AG09309 (cell line): ENCODE measurements at regions not wholly inside any gene's neighbourhood (a gene's known extent, or its start where the extent isn't known, plus 50 kb on each side); places are given as distances from the start of the nearest gene placed in this dataset.
A peak's percentile ranks its signal among the peaks of the same experiment; 100 is the strongest.
"Not testable (repeated sequence)": the region's sequence is repeated elsewhere in the genome, so short reads cannot be mapped to it uniquely, and the experiment has no call there.

Experiments
- DNase-seq: peaks from one replicate; pipeline ENCODE4 v3.0.0-alpha.2; 2010; ENCODE audit warnings: low read depth
- H3K4me3 ChIP-seq: 2 replicates; pipeline ENCODE4 v1.5.1; 2011; ENCODE audit warnings: mild to moderate bottlenecking, low read depth, low read length, moderate library complexity; ENCODE audit not compliant: control insufficient read depth
- TF ChIP-seq, protein P1 (sequence below): IDR thresholded peaks from 2 replicates; pipeline ENCODE4 v1.5.1; 2011; ENCODE audit warnings: mild to moderate bottlenecking, low read depth, low read length, inconsistent platforms; ENCODE audit not compliant: insufficient read depth, control insufficient read depth; ENCODE audit errors: missing control alignments

DNA sequence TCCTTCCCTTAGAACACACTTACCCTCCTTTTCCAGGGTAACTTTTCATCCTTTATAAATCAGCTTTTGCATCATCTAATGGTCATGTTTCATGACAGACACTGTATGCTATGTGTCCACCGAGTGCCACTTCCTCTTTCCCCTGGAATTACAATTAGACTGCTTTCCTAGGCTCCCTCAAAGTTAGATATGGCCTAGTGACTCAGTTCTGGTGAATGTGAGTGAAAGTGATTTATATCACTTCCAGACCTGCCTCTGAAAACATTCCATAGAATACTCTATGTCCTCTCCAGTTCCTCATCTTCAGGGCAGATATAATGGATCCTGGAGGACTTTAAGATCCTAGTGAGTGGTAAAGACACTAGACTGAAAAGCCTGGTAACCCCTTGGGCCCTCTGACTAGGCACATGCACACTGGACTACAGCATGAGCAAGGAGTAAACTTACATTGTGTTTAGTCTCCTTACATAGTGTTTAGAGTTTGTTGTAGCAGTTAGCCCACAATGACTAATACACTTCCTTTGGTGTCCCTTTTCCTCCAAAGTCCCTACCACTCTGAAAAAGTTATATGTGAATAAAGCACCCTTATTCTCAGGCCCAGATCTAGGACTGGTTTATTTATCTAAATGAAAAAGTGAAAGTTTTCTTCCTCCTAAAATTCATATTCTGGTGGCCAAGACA is 59.3 kb downstream of the GPR88 start:
- no peak overlapping the region for H3K4me3 ChIP-seq
- TF ChIP-seq, protein P1, sequence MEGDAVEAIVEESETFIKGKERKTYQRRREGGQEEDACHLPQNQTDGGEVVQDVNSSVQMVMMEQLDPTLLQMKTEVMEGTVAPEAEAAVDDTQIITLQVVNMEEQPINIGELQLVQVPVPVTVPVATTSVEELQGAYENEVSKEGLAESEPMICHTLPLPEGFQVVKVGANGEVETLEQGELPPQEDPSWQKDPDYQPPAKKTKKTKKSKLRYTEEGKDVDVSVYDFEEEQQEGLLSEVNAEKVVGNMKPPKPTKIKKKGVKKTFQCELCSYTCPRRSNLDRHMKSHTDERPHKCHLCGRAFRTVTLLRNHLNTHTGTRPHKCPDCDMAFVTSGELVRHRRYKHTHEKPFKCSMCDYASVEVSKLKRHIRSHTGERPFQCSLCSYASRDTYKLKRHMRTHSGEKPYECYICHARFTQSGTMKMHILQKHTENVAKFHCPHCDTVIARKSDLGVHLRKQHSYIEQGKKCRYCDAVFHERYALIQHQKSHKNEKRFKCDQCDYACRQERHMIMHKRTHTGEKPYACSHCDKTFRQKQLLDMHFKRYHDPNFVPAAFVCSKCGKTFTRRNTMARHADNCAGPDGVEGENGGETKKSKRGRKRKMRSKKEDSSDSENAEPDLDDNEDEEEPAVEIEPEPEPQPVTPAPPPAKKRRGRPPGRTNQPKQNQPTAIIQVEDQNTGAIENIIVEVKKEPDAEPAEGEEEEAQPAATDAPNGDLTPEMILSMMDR, result no peak
- DNase-seq, result no peak

DNA sequence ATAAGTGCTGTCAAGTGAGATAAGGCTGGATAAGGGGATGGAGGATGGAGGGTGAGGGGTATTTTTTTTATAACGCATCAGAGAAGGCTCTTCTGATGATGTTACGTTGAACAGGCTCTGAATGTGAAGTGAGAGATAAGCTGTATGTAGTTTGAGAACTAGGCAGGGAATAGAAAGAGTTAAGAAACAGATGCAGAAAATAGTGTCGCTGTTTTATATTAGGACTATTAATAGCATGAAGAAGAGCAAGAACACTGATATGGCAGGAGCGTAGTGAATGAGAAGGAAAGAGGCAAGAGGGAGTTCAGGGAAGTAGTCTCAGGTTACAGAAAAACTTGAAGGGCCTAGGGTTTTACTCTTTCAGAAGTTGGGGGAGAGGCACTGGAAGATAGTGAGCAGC is 59.8 kb downstream of the GPR88 start:
- no peak overlapping the region for H3K4me3 ChIP-seq
- no peak for DNase-seq
- TF ChIP-seq, protein P1, result no peak

DNA sequence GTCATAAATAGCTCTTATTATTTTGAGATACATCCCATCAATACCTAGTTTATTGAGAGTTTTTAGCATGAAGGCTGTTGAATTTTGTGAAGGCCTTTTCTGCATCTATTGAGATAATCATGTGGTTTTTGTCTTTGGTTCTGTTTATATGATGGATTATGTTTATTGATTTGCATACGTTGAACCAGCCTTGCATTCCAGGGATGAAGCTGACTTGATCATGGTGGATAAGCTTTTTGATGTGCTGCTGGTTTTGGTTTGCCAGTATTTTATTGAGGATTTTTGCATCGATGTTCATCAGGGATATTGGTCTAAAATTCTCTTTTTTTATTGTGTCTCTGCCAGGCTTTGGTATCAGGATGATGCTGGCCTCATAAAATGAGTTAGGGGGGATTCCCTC is 62.4 kb downstream of the GPR88 start:
- not testable (repeated sequence) for DNase-seq, H3K4me3 ChIP-seq

DNA sequence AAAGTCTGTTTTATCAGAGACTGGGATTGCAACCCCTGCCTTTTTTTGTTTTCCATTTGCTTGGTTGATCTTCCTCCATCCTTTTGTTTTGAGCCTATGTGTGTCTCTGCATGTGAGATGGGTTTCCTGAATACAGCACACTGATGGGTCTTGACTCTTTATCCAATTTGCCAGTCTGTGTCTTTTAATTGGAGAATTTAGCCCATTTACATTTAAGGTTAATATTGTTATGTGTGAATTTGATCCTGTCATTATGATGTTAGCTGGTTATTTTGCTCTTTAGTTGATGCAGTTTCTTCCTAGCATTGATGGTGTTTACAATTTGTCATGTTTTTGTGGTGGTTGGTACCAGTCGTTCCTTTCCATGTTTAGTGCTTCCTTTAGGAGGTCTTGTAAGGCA is 64.1 kb downstream of the GPR88 start:
- DNase-seq, H3K4me3 ChIP-seq: not testable (repeated sequence)

DNA sequence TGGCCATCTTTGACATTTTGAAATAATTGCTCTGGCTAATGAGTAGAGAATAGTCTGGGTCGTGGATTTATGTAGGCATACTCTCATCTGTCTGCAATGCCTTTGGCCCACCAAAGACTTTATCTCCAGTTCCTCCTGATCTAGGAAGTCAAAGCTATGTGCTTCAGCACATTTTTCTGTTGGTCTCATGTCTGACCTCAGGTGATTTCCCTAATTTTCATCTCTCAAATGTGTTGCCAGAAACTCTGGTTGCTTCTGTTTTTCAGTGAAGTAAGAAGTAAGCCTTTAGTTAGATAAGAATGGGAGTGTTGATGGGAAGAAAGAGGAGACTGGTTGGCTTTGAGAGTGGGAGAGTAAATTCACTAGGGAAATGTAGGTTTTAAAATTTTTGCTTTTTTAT is 66.4 kb downstream of the GPR88 start:
- TF ChIP-seq, protein P1, result no peak
- no peak overlapping the region for H3K4me3 ChIP-seq
- no peak for DNase-seq

DNA sequence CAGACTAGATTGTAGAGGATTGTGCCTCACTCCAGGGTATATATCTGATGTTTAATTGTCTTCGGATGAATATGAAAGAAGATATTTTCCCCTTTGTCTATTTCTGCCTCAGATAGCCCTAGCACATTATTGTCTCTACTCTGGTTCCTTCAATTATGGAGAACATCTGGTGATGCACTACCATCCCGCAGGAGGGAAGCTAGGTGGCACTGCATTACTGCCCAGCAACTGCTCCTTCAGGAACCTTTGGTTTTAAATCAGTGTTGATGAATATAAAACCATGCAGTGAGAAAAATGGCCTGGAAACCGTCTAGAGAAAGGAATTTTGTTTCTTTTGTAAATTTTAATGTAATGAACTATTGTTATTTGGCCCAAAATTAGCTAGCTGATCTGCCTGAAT is 68.5 kb downstream of the GPR88 start:
- peak; percentile 57 for DNase-seq
- H3K4me3 ChIP-seq, result no peak overlapping the region
- TF ChIP-seq, protein P1, result peak; percentile 89

DNA sequence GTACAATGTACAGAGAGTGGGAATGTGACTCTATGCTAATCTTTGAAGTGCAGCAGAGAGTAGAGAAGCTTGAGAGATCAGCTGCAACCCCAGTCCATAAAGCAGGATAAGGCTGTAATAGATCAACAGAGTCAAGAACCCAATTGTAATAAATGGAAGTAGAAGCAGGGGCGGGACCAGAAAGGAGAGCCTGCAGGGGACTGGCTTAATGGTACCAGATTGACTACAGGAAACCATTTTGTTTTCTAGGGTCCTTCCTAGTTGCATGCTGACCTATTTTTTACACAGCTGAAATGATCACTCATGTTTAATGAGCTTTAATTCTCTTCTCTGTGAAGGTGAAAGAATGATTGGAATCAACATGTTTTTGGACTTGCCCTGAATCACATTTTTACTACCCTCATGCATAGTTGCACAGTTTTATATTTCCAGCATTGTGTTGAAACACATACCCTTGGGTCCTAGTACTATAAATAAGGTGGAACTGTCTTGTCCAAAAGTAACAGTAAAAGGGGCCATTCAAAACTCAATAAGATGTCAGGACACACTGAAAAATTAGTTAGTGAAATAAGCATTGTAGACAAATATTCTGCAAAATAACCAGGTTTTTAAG is 69.8 kb downstream of the GPR88 start:
- TF ChIP-seq, protein P1, result no peak
- H3K4me3 ChIP-seq, result no peak overlapping the region

DNA sequence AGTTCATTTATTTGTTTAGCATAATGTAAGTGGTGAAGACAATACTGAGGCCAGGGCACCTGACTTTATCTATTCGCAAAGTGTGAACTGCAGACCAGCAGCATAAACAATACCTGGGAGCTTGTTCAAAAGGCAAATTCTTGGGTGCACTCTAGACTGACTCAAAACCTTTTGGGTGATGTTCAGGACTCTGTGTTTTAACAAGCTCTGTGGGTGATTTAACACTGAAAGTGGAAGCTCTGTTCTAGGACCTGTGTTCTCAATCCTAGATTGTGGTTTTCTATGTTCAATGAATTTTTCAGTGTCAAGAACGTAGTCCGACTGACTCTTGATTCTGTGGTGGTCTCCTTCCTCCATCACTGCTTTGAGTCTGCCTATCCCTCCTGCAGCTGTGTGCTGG is 71.9 kb downstream of the GPR88 start:
- H3K4me3 ChIP-seq, result no peak overlapping the region
- TF ChIP-seq, protein P1, result no peak
- no peak for DNase-seq

More for the DNA sequence above, 69.8 kb downstream of the GPR88 start:
- DNase-seq, result peak; percentile 46
